ENCODE measurements at regions not wholly inside any gene's neighbourhood (a gene's known extent, or its start where the extent isn't known, plus 50 kb on each side); places are given as distances from the start of the nearest gene placed in this dataset.
"Not testable (repeated sequence)": the region's sequence is repeated elsewhere in the genome, so short reads cannot be mapped to it uniquely, and the experiment has no call there.

DNA sequence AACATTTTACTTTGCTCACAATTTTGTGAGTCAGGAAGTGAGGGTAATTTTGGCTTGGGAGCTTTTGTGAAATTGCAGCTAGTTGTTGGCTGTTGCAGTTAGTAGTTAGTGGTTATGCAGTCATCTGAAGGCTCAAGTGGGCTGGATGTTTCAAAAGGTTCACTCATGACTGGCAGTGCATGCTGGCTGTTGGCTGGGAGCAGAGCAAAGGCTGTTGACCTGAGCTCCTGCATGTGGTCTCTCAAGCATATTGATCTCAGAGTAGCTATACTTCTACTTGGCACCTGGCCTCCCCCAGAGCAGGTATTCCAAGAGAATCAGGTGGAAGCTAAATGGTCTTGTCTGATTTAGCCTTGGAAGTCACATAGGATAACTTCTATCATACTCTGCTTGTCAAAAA, 414.1 kb upstream of the STXBP6 start:
- Mint-ChIP-seq H3K4me1 (no peaks in the 10 kb centered on the region), H3K27me3 (ENCODE audit: low read depth in 3 of 3) (peaks cover 0 to 3% (median 2%) of the 10 kb centered on the region in 3 donors), H3K27ac (no peak overlapping the region), H3K9me3 (no peaks in the 10 kb centered on the region), H3K36me3 (no peaks in the 10 kb centered on the region), H3K4me3 (no peak overlapping the region)
- no peak for DNase-seq

DNA sequence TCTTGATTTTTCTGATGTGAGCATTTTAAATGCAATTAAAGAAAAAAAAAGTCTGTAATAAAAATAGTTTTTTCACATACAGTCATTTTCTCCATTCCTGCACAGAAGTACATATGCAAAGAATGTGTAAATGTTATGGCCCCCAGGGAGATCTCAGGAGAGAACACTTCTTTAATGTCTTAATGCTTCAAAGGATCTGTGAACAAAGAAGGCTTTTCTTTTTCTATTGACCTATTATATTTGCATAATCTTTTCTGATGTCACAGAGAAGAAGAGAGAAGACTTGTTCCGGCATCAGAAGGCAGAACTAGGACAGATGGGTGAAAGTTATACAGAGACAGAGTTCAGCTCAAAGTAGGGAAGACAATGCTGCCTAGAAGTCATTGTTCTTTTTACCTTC, 413.5 kb upstream of the STXBP6 start:
- H3K9me3 Mint-ChIP-seq, result no peaks in the 10 kb centered on the region
- no peak overlapping the region for H3K27ac Mint-ChIP-seq
- no peaks in the 10 kb centered on the region for H3K36me3 Mint-ChIP-seq
- H3K4me3 Mint-ChIP-seq, result no peak overlapping the region
- H3K27me3 Mint-ChIP-seq (ENCODE audit: low read depth in 3 of 3), result peaks cover 0 to 3% (median 2%) of the 10 kb centered on the region in 3 donors
- DNase-seq, result no peak
- no peaks in the 10 kb centered on the region for H3K4me1 Mint-ChIP-seq

DNA sequence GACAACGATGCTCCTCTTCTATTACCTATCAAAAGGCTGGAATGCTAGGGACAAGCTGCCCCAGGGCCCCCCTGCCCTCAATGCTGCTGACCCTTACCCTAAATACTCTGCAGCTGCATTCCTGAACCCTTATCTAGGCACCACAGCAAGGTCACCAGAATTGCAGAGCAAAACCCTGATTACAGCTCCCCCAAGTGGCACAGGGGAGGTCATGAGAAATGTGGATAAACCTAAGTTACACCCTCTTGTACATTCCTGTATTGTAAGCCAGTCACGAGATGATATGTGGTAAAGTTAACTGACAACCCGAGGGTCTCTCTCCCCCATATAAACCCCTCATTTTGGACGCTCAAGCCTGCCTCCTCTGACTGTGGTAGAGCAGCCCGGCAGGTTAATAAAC, 411.8 kb upstream of the STXBP6 start:
- DNase-seq, result no peak
- no peaks in the 10 kb centered on the region for H3K4me1 Mint-ChIP-seq
- H3K27ac Mint-ChIP-seq, result no peak overlapping the region
- H3K27me3 Mint-ChIP-seq (ENCODE audit: low read depth in 3 of 3), result peaks cover 0 to 3% (median 2%) of the 10 kb centered on the region in 3 donors
- no peaks in the 10 kb centered on the region for H3K36me3 Mint-ChIP-seq
- H3K9me3 Mint-ChIP-seq, result no peaks in the 10 kb centered on the region
- no peak overlapping the region for H3K4me3 Mint-ChIP-seq

DNA sequence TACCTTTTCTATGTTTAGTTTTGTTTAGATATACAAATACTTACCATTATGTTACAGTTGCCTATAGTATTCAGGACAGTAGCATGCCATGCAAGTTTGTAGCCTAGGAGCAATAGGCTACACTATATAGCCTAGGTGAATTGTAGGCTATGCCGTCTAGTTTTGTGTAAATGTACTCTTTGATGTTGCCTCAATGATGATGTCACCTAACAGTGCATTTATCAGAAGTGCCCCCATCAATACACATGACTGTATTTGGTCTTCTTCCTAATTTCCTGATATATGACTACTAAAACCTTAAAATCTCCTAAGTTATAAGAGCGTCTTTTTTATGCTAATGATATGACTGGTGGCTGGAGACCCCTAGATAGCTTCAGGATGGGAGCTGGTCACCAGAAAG, 394.4 kb upstream of the STXBP6 start:
- no peak overlapping the region for H3K4me3 Mint-ChIP-seq
- H3K27ac Mint-ChIP-seq, result no peak overlapping the region
- DNase-seq, result no peak
- peaks cover 0 to 3% (median 2%) of the 10 kb centered on the region in 3 donors for H3K27me3 Mint-ChIP-seq (ENCODE audit: low read depth in 3 of 3)
- no peaks in the 10 kb centered on the region for H3K4me1 Mint-ChIP-seq
- peaks cover 0 to 7% (median 0%) of the 10 kb centered on the region in 6 donors for H3K9me3 Mint-ChIP-seq
- no peaks in the 10 kb centered on the region for H3K36me3 Mint-ChIP-seq

GRCh38 chr14:25440382-25440781, 390.4 kb upstream of the STXBP6 start:
- H3K36me3 Mint-ChIP-seq; DNase-seq; H3K27ac Mint-ChIP-seq; H3K27me3 Mint-ChIP-seq (ENCODE audit: low read depth in 3 of 3); H3K4me3 Mint-ChIP-seq; H3K9me3 Mint-ChIP-seq; H3K4me1 Mint-ChIP-seq: not testable (repeated sequence)

DNA sequence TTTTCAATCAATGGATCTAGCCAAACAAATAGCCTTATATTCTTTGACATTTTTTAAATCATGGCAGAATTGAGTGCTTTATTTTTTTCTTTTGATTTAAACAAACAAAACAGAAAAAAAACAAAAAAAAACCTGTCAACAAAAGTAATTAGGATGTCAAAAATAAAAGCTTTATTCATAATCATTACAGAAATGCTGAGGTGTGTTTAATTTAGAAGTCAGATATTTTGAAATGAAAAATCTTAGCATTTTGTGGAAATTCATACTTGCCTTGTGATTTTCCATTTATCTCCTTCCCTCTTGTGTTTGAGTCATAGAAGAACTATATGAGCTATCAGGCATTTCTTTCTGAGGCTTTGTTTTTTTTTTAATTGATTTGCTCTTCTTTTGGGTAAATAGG, 387.0 kb upstream of the STXBP6 start:
- H3K9me3 Mint-ChIP-seq, result peaks cover 0 to 3% (median under 1%) of the 10 kb centered on the region in 6 donors
- H3K27ac Mint-ChIP-seq, result no peak overlapping the region
- DNase-seq, result no peak
- H3K4me3 Mint-ChIP-seq, result no peak overlapping the region
- no peaks in the 10 kb centered on the region for H3K36me3 Mint-ChIP-seq
- H3K27me3 Mint-ChIP-seq (ENCODE audit: low read depth in 3 of 3), result peaks cover 0 to 2% (median 2%) of the 10 kb centered on the region in 3 donors
- no peaks in the 10 kb centered on the region for H3K4me1 Mint-ChIP-seq

- Mint-ChIP-seq H3K4me1 (no peaks in the 10 kb centered on the region), H3K27ac (no peak overlapping the region), H3K4me3 (no peak overlapping the region), H3K36me3 (no peaks in the 10 kb centered on the region), H3K9me3 (peaks cover 0 to 2% (median 0%) of the 10 kb centered on the region in 6 donors), H3K27me3 (ENCODE audit: low read depth in 3 of 3) (peaks cover 0 to 2% (median 1%) of the 10 kb centered on the region in 3 donors)
- DNase-seq, result no peak
Observed at GRCh38 chr14:25436288-25436875, 386.4 kb upstream of the STXBP6 start.

GRCh38 chr14:25431211-25432076, 381.5 kb upstream of the STXBP6 start:
- H3K27ac Mint-ChIP-seq, result no peak overlapping the region
- no peaks in the 10 kb centered on the region for H3K4me1 Mint-ChIP-seq
- peaks cover 0 to 7% (median under 1%) of the 10 kb centered on the region in 6 donors for H3K9me3 Mint-ChIP-seq
- H3K36me3 Mint-ChIP-seq, result no peaks in the 10 kb centered on the region
- no peak for DNase-seq
- H3K4me3 Mint-ChIP-seq, result no peak overlapping the region
- peaks cover 0 to 2% (median 2%) of the 10 kb centered on the region in 3 donors for H3K27me3 Mint-ChIP-seq (ENCODE audit: low read depth in 3 of 3)

DNA sequence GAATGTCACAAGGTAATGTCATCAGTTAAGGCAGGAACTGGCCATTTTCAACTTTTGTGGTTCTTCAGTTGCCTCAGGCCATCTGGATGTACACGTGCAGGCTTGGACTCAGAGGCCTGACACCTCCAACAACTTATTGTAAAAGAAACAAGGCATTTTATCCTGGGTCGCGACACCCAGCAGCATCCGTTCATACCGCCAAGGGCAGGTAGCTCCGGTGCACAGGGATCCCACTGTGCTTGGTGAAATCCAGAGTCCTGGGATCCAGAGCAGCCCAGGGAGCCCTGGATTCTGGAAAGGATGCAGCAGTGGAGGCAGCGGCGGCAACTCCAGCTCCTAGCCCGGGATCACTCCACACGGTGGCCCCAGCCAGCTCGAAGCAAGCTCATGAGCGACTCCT, 380.9 kb upstream of the STXBP6 start:
- no peaks in the 10 kb centered on the region for H3K36me3 Mint-ChIP-seq
- H3K4me3 Mint-ChIP-seq, result no peak overlapping the region
- no peaks in the 10 kb centered on the region for H3K4me1 Mint-ChIP-seq
- no peak for DNase-seq
- H3K27ac Mint-ChIP-seq, result no peak overlapping the region
- peaks cover 0 to 7% (median under 1%) of the 10 kb centered on the region in 6 donors for H3K9me3 Mint-ChIP-seq
- peaks cover 0 to 2% (median 2%) of the 10 kb centered on the region in 3 donors for H3K27me3 Mint-ChIP-seq (ENCODE audit: low read depth in 3 of 3)

- no peaks in the 10 kb centered on the region for H3K4me1 Mint-ChIP-seq
- H3K9me3 Mint-ChIP-seq, result no peaks in the 10 kb centered on the region
- no peak for DNase-seq
- H3K27ac Mint-ChIP-seq, result no peak overlapping the region
- no peaks in the 10 kb centered on the region for H3K36me3 Mint-ChIP-seq
- H3K27me3 Mint-ChIP-seq (ENCODE audit: low read depth in 3 of 3), result peaks cover 0 to 11% (median 4%) of the 10 kb centered on the region in 3 donors
- no peak overlapping the region for H3K4me3 Mint-ChIP-seq
Observed at GRCh38 chr14:25412998-25413397, 363.1 kb upstream of the STXBP6 start.

- Mint-ChIP-seq H3K27me3 (ENCODE audit: low read depth in 3 of 3) (peaks cover 2 to 11% (median 4%) of the 10 kb centered on the region in 3 donors), H3K36me3 (no peaks in the 10 kb centered on the region), H3K9me3 (no peaks in the 10 kb centered on the region), H3K4me1 (no peaks in the 10 kb centered on the region), H3K27ac (no peak overlapping the region), H3K4me3 (no peak overlapping the region)
- DNase-seq, result no peak
Observed at GRCh38 chr14:25411781-25412757, 362.1 kb upstream of the STXBP6 start.

GRCh38 chr14:25406818-25407217, 356.9 kb upstream of the STXBP6 start:
- no peak overlapping the region for H3K4me3 Mint-ChIP-seq
- H3K9me3 Mint-ChIP-seq, result no peaks in the 10 kb centered on the region
- H3K27ac Mint-ChIP-seq, result no peak overlapping the region
- peaks cover 2 to 3% (median 2%) of the 10 kb centered on the region in 3 donors for H3K27me3 Mint-ChIP-seq (ENCODE audit: low read depth in 3 of 3)
- no peaks in the 10 kb centered on the region for H3K4me1 Mint-ChIP-seq
- no peaks in the 10 kb centered on the region for H3K36me3 Mint-ChIP-seq
- DNase-seq, result peak in 1 of 3 donors; percentile 2

GRCh38 chr14:25400607-25401206, 350.8 kb upstream of the STXBP6 start:
- H3K9me3 Mint-ChIP-seq, result no peaks in the 10 kb centered on the region
- DNase-seq, result peak; percentile 8 to 27 (median 24)
- H3K27me3 Mint-ChIP-seq (ENCODE audit: low read depth in 3 of 3), result peaks cover 0 to 2% (median 0%) of the 10 kb centered on the region in 3 donors
- H3K36me3 Mint-ChIP-seq, result no peaks in the 10 kb centered on the region
- no peak overlapping the region for H3K27ac Mint-ChIP-seq
- no peaks in the 10 kb centered on the region for H3K4me1 Mint-ChIP-seq
- H3K4me3 Mint-ChIP-seq, result no peak overlapping the region
